ENCODE measurements at regions not wholly inside any gene's neighbourhood (a gene's known extent, or its start where the extent isn't known, plus 50 kb on each side); places are given as distances from the start of the nearest gene placed in this dataset.

GRCh38 chr12:131577766-131578165, 133.1 kb upstream of the SFSWAP start:
- TF ChIP-seq, protein P1, sequence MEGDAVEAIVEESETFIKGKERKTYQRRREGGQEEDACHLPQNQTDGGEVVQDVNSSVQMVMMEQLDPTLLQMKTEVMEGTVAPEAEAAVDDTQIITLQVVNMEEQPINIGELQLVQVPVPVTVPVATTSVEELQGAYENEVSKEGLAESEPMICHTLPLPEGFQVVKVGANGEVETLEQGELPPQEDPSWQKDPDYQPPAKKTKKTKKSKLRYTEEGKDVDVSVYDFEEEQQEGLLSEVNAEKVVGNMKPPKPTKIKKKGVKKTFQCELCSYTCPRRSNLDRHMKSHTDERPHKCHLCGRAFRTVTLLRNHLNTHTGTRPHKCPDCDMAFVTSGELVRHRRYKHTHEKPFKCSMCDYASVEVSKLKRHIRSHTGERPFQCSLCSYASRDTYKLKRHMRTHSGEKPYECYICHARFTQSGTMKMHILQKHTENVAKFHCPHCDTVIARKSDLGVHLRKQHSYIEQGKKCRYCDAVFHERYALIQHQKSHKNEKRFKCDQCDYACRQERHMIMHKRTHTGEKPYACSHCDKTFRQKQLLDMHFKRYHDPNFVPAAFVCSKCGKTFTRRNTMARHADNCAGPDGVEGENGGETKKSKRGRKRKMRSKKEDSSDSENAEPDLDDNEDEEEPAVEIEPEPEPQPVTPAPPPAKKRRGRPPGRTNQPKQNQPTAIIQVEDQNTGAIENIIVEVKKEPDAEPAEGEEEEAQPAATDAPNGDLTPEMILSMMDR (IDR thresholded peaks at IDR 0.05; ENCODE audit: poor library complexity, severe bottlenecking): no peak
- TF ChIP-seq TAF1 (IDR thresholded peaks at IDR 0.05; ENCODE audit: low read depth) (no peak), EZH2 (IDR thresholded peaks at IDR 0.05; ENCODE audit: borderline replicate concordance, insufficient read depth, low read length, poor library complexity, severe bottlenecking) (no peak), RAD21 (conservative IDR thresholded peaks at IDR 0.05) (no peak), POLR2AphosphoS5 (IDR thresholded peaks at IDR 0.05) (peak; percentile 46), SMC3 (conservative IDR thresholded peaks at IDR 0.05; ENCODE audit: poor library complexity) (no peak), EP300 (conservative IDR thresholded peaks at IDR 0.05; ENCODE audit: poor library complexity, severe bottlenecking) (peak; percentile 44)

Measured in neural cell (in vitro differentiated cells).